HG02973 (cell line): ENCODE measurements at regions not wholly inside any gene's neighbourhood (a gene's known extent, or its start where the extent isn't known, plus 50 kb on each side); places are given as distances from the start of the nearest gene placed in this dataset.

Experiments
- ATAC-seq: cut with Tn5 transposase; IDR thresholded peaks from one replicate; pipeline ENCODE4 v1.9.1; 2021; ENCODE audit warnings: moderate library complexity; ENCODE audit not compliant: unreplicated experiment

- ATAC-seq, result no peak
Measured at GRCh38 chr2:157052685-157053224, 204.8 kb upstream of the GALNT5 start.

- no peak for ATAC-seq
Measured at GRCh38 chr2:157053876-157054275, 203.6 kb upstream of the GALNT5 start.

- no peak for ATAC-seq
Measured at GRCh38 chr2:157055660-157056199, 201.8 kb upstream of the GALNT5 start.

- ATAC-seq, result no peak
Measured at GRCh38 chr2:157056200-157056676, 201.3 kb upstream of the GALNT5 start.

GRCh38 chr2:157058161-157058560 is 199.3 kb upstream of the GALNT5 start:
- ATAC-seq, result no peak

- ATAC-seq, result no peak
Measured at GRCh38 chr2:157059036-157059435, 198.5 kb upstream of the GALNT5 start.

- peak; percentile 98 for ATAC-seq
Measured at GRCh38 chr2:157061799-157062198, 195.7 kb upstream of the GALNT5 start.

GRCh38 chr2:157067562-157067961 is 189.9 kb upstream of the GALNT5 start:
- ATAC-seq, result no peak

- no peak for ATAC-seq
Measured at GRCh38 chr2:157068237-157068636, 189.3 kb upstream of the GALNT5 start.

- ATAC-seq, result no peak
Measured at GRCh38 chr2:157075924-157076323, 181.6 kb upstream of the GALNT5 start.

GRCh38 chr2:157076526-157077161 is 180.9 kb upstream of the GALNT5 start:
- ATAC-seq, result peak; percentile 63

GRCh38 chr2:157077753-157078350 is 179.7 kb upstream of the GALNT5 start:
- no peak for ATAC-seq

GRCh38 chr2:157082950-157083349 is 174.6 kb upstream of the GALNT5 start:
- no peak for ATAC-seq

- ATAC-seq, result no peak
Measured at GRCh38 chr2:157085522-157085921, 172.0 kb upstream of the GALNT5 start.

GRCh38 chr2:157087373-157088002 is 170.0 kb upstream of the GALNT5 start:
- no peak for ATAC-seq

GRCh38 chr2:157093666-157094065 is 163.8 kb upstream of the GALNT5 start:
- no peak for ATAC-seq

GRCh38 chr2:157105372-157105771 is 152.1 kb upstream of the GALNT5 start:
- ATAC-seq, result no peak

GRCh38 chr2:157106950-157107349 is 150.6 kb upstream of the GALNT5 start:
- no peak for ATAC-seq

- no peak for ATAC-seq
Measured at GRCh38 chr2:157107460-157107859, 150.0 kb upstream of the GALNT5 start.

GRCh38 chr2:157107877-157108276 is 149.6 kb upstream of the GALNT5 start:
- ATAC-seq, result no peak

GRCh38 chr2:157122776-157123175 is 134.7 kb upstream of the GALNT5 start:
- ATAC-seq, result no peak

- ATAC-seq, result no peak
Measured at GRCh38 chr2:157124731-157125130, 132.8 kb upstream of the GALNT5 start.
